SU-DHL-6 (cell line): ENCODE measurements at regions not wholly inside any gene's neighbourhood (a gene's known extent, or its start where the extent isn't known, plus 50 kb on each side); places are given as distances from the start of the nearest gene placed in this dataset.
"Not testable (repeated sequence)": the region's sequence is repeated elsewhere in the genome, so short reads cannot be mapped to it uniquely, and the experiment has no call there.

Source experiments
- H2AFZ ChIP-seq: fragments of 200-600 bp; sonication (generic); 2 replicates; pipeline ENCODE4 v1.6.1; 2014; ENCODE audit warnings: low read depth, mild to moderate bottlenecking, moderate library complexity, mixed read lengths, antibody characterized with exemption, low read length; ENCODE audit not compliant: severe bottlenecking
- H3F3A ChIP-seq: fragments of 200-600 bp; shearing (Covaris generic); 2 replicates; pipeline ENCODE4 v1.6.0; 2016; ENCODE audit warnings: antibody characterized with exemption, mild to moderate bottlenecking; ENCODE audit not compliant: insufficient read depth
- H3K27ac ChIP-seq: fragments of 200-600 bp; sonication (generic); 2 replicates; pipeline ENCODE4 v1.5.1; 2016; ENCODE audit warnings: low read depth, mild to moderate bottlenecking, low read length, moderate library complexity, mixed read lengths
- H3K27me3 ChIP-seq: fragments of 200-600 bp; sonication (generic), shearing (Covaris generic); 2 replicates; pipeline ENCODE4 v1.6.0; 2014; ENCODE audit warnings: mild to moderate bottlenecking, low read length
- H3K36me3 ChIP-seq: fragments of 200-600 bp; sonication (generic); 2 replicates; pipeline ENCODE4 v1.6.1; 2014; ENCODE audit warnings: mild to moderate bottlenecking, low read length, mixed read lengths
- H3K4me2 ChIP-seq: fragments of 300-600, 200-600 bp; shearing (Covaris generic), sonication (generic); 2 replicates; pipeline ENCODE4 v1.6.0; 2014; ENCODE audit warnings: low read length, low read depth, mild to moderate bottlenecking; ENCODE audit not compliant: poor library complexity, severe bottlenecking
- H3K4me3 ChIP-seq: fragments of 200-600 bp; sonication (generic); 2 replicates; pipeline ENCODE4 v1.5.1; 2014; ENCODE audit warnings: antibody characterized with exemption, low read length, mild to moderate bottlenecking, mixed read lengths; ENCODE audit not compliant: insufficient read depth, poor library complexity, severe bottlenecking
- H3K79me2 ChIP-seq: fragments of 200-600 bp; sonication (generic); 2 replicates; pipeline ENCODE4 v1.6.1; 2014; ENCODE audit warnings: mild to moderate bottlenecking, low read length, moderate library complexity; ENCODE audit not compliant: insufficient read depth
- H3K9ac ChIP-seq: fragments of 200-600 bp; sonication (generic); 2 replicates; pipeline ENCODE4 v1.7.0; 2014; ENCODE audit warnings: mild to moderate bottlenecking, low read length
- H3K9me2 ChIP-seq: fragments of 200-600 bp; sonication (generic); replicated peaks from 2 replicates; pipeline ENCODE4 v1.6.1; 2014; ENCODE audit warnings: low read length; ENCODE audit not compliant: insufficient read depth
- H3K9me3 ChIP-seq: fragments of 200-600 bp; sonication (generic); 2 replicates; pipeline ENCODE4 v1.6.1; 2014; ENCODE audit warnings: low read length, mixed read lengths; ENCODE audit not compliant: insufficient read depth
- H4K20me1 ChIP-seq: fragments of 200-600 bp; sonication (generic); 2 replicates; pipeline ENCODE4 v1.6.1; 2014; ENCODE audit warnings: low read depth, mild to moderate bottlenecking, antibody characterized with exemption, low read length, moderate library complexity, mixed read lengths
- EZH2phosphoT487 ChIP-seq: fragments of 200-600 bp; sonication (generic), shearing (Covaris generic); conservative IDR thresholded peaks from 2 replicates; pipeline ENCODE4 v1.6.1; 2018; ENCODE audit warnings: mild to moderate bottlenecking, antibody characterized with exemption, low read length, moderate library complexity, mixed read lengths
- TF ChIP-seq, protein P1 (sequence below): fragments of 200-600 bp; sonication (generic); IDR thresholded peaks from one replicate; pipeline ENCODE4 v1.5.1; 2017; ENCODE audit warnings: antibody characterized with exemption, mild to moderate bottlenecking, low read length, moderate library complexity; ENCODE audit not compliant: insufficient read depth, poor library complexity, severe bottlenecking

DNA sequence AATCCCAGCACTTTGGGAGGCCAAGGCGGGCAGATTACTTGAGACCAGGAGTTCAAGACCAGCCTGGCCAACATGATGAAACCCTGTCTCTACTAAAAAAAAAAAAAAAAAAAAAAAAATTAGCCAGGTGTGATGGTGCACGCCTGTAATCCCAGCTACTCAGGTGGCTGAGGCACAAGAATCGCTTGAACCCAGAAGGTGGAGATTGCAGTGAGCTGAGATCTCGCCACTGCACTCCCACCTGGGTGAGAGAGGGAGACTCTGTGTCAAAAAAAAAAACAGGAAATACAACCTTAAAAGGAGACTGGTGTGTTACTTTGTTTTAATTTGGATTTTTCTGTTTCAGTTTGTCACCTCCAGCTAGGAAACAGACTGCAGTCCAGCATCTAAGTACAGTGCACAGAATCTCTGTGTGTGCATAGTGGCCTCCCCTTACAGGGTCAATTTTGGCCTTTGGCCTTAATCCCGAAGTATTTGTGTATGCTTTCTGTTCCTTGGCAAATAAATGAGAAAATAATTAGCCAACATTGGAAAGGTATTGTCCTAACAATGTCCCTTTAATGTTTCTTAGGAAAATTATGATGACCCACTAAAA, 266.1 kb downstream of the GOLGA6L6 start:
- not testable (repeated sequence) for H3K4me3 ChIP-seq, H3K9me3 ChIP-seq, H3K9ac ChIP-seq, H3K79me2 ChIP-seq, H2AFZ ChIP-seq, H3K27me3 ChIP-seq, H3F3A ChIP-seq, H3K9me2 ChIP-seq, H3K4me2 ChIP-seq, H3K36me3 ChIP-seq, H3K27ac ChIP-seq, H4K20me1 ChIP-seq

GRCh38 chr15:20272422-20273184, 269.0 kb downstream of the GOLGA6L6 start:
- no peak overlapping the region for H2AFZ ChIP-seq
- no peaks in the 10 kb centered on the region for H3K9me3 ChIP-seq
- H3K36me3 ChIP-seq: no peaks in the 10 kb centered on the region
- no peak overlapping the region for H3K9ac ChIP-seq
- no peaks in the 10 kb centered on the region for H3K27me3 ChIP-seq
- H3K4me2 ChIP-seq: no peak overlapping the region
- H3K9me2 ChIP-seq: no peaks in the 10 kb centered on the region
- no peak for TF ChIP-seq EZH2phosphoT487
- TF ChIP-seq, protein P1, sequence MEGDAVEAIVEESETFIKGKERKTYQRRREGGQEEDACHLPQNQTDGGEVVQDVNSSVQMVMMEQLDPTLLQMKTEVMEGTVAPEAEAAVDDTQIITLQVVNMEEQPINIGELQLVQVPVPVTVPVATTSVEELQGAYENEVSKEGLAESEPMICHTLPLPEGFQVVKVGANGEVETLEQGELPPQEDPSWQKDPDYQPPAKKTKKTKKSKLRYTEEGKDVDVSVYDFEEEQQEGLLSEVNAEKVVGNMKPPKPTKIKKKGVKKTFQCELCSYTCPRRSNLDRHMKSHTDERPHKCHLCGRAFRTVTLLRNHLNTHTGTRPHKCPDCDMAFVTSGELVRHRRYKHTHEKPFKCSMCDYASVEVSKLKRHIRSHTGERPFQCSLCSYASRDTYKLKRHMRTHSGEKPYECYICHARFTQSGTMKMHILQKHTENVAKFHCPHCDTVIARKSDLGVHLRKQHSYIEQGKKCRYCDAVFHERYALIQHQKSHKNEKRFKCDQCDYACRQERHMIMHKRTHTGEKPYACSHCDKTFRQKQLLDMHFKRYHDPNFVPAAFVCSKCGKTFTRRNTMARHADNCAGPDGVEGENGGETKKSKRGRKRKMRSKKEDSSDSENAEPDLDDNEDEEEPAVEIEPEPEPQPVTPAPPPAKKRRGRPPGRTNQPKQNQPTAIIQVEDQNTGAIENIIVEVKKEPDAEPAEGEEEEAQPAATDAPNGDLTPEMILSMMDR: no peak
- H4K20me1 ChIP-seq: no peaks in the 10 kb centered on the region
- H3K27ac ChIP-seq: no peak overlapping the region
- H3F3A ChIP-seq: no peaks in the 10 kb centered on the region
- H3K79me2 ChIP-seq: no peaks in the 10 kb centered on the region
- H3K4me3 ChIP-seq: no peak overlapping the region

- Histone ChIP-seq H3K9me2 (no peaks in the 10 kb centered on the region), H2AFZ (no peak overlapping the region), H3K4me2 (no peak overlapping the region), H3K27me3 (no peaks in the 10 kb centered on the region), H3K4me3 (no peak overlapping the region), H3F3A (no peaks in the 10 kb centered on the region), H3K36me3 (no peaks in the 10 kb centered on the region), H3K79me2 (no peaks in the 10 kb centered on the region), H3K27ac (no peak overlapping the region), H3K9ac (no peak overlapping the region), H4K20me1 (no peaks in the 10 kb centered on the region), H3K9me3 (no peaks in the 10 kb centered on the region)
- TF ChIP-seq, protein P1: no peak
- TF ChIP-seq EZH2phosphoT487: no peak
Measured at GRCh38 chr15:20271647-20272046, 270.0 kb downstream of the GOLGA6L6 start.

DNA sequence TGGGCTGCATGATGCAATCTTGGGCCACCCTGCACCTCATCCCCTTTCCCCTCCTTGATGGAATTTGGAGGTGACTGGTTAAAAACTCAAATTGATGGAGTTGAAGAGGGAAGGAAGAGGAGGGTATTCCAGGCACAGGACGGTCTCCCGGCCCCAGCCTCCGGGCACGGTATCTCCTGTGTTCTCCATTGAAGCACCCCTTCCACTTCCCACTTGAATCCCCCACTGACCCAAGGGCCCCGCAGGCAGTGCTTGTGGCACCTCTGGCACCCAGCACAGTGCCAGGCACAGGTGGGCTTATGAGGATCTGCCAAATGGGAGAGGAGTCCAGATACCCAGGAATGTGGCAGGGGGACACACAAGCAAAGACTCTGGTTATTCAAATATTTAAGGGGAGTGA, 271.6 kb downstream of the GOLGA6L6 start:
- not testable (repeated sequence) for H3K27me3 ChIP-seq, H3K9me3 ChIP-seq, H3K27ac ChIP-seq, H2AFZ ChIP-seq, H3K36me3 ChIP-seq, H3F3A ChIP-seq, H3K4me3 ChIP-seq, H3K79me2 ChIP-seq, H3K9ac ChIP-seq, H4K20me1 ChIP-seq, H3K9me2 ChIP-seq, H3K4me2 ChIP-seq

DNA sequence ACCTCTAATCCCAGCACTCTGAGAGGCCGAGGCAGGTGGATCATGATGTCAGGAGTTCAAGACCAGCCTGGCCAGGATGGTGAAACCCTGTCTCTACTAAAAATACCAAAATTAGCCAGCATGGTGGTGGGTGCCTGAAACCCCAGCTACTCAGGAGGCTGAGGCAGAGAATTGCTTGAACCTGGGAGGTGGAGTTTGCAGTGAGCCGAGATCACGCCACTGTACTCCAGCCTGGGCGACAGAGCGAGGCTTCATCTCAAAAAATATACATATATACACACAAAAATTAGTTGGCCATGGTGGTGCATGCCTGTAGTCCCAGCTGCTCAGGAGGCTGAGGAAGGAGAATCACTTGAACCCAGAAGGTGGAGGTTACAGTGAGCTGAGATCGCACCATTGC, 273.6 kb downstream of the GOLGA6L6 start:
- H3K27me3 ChIP-seq, H3K4me2 ChIP-seq, H4K20me1 ChIP-seq, H3K9ac ChIP-seq, H3K36me3 ChIP-seq, H3F3A ChIP-seq, H2AFZ ChIP-seq, H3K9me2 ChIP-seq, H3K9me3 ChIP-seq, H3K79me2 ChIP-seq, H3K27ac ChIP-seq, H3K4me3 ChIP-seq: not testable (repeated sequence)

DNA sequence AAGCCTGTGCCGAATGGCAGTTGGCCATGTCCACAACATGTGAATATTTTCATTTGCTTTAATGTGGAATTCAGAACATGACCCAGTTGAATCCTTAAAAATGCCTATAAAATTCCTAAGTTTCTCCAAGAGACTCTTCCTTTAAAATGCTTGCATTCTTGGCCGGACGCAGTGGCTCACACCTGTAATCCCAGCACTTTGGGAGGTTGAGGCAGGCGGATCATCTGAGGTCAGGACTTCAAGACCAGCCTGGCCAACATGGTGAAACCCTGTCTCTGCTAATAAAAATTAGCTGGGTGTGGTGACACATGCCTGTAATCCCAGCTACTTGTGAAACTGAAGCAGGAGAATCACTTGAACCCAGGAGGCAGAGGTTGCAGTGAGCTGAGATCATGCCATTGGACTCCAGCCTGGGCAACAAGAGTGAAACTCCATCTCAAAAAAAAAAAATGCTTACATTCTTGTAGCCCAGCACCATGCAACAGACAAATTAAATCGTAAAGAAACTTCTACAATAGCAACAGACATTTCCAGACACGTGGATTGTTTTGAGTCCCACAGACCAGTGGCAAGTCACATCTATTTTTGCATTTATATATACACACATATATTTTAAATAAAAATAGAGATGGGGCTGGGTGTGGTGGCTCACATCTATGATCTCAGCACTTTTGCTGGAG, 274.4 kb downstream of the GOLGA6L6 start:
- not testable (repeated sequence) for H3K4me2 ChIP-seq, H3K9me2 ChIP-seq, H3K27me3 ChIP-seq, H3K36me3 ChIP-seq, H4K20me1 ChIP-seq, H3K9ac ChIP-seq, H3K79me2 ChIP-seq, H3F3A ChIP-seq, H2AFZ ChIP-seq, H3K4me3 ChIP-seq, H3K27ac ChIP-seq, H3K9me3 ChIP-seq
